Muscle layer of colon (tissue), 2 donors: ENCODE measurements at regions not wholly inside any gene's neighbourhood (a gene's known extent, or its start where the extent isn't known, plus 50 kb on each side); places are given as distances from the start of the nearest gene placed in this dataset.

Source experiments
- H3K27ac ChIP-seq: one replicate; pipeline ENCODE4 v1.7.0; 2013; ENCODE audit warnings: low read depth, mild to moderate bottlenecking, low read length, moderate library complexity
- H3K27me3 ChIP-seq, 2 donors: one replicate each; pipeline ENCODE4 v1.7.0; 2013; ENCODE audit warnings: low read length in 2 of 2, mild to moderate bottlenecking in 2 of 2; ENCODE audit not compliant: insufficient read depth in 2 of 2, control insufficient read depth in 1 of 2
- H3K36me3 ChIP-seq: one replicate; pipeline ENCODE4 v1.7.0; 2013; ENCODE audit warnings: mild to moderate bottlenecking, low read length; ENCODE audit not compliant: insufficient read depth
- H3K4me1 ChIP-seq: one replicate; pipeline ENCODE4 v1.7.0; 2013; ENCODE audit warnings: mild to moderate bottlenecking, low read length; ENCODE audit not compliant: insufficient read depth
- H3K4me3 ChIP-seq, 2 donors: one replicate each; pipeline ENCODE4 v1.7.0; 2013; ENCODE audit warnings: low read length in 2 of 2, low read depth in 1 of 2, mild to moderate bottlenecking in 1 of 2, moderate library complexity in 1 of 2
- H3K9ac ChIP-seq: one replicate; pipeline ENCODE4 v1.7.0; 2013; ENCODE audit warnings: low read length
- H3K9me3 ChIP-seq: one replicate; pipeline ENCODE4 v1.7.0; 2013; ENCODE audit warnings: mild to moderate bottlenecking, low read length
- donor health status: abdominal sarcoma.
- donor health status: Adenocarcinoma of cecum.

- H3K27ac ChIP-seq: no peak overlapping the region
- H3K36me3 ChIP-seq: no peaks in the 10 kb centered on the region
- H3K27me3 ChIP-seq: no peaks in the 10 kb centered on the region
- no peak overlapping the region for H3K9ac ChIP-seq
- H3K4me3 ChIP-seq: no peak overlapping the region
- H3K4me1 ChIP-seq: no peaks in the 10 kb centered on the region
- H3K9me3 ChIP-seq: no peaks in the 10 kb centered on the region
Observed at GRCh38 chr2:147045113-147045512, 799.7 kb upstream of the ACVR2A start.

- H3K9ac ChIP-seq: no peak overlapping the region
- H3K9me3 ChIP-seq: no peaks in the 10 kb centered on the region
- H3K27ac ChIP-seq: no peak overlapping the region
- H3K27me3 ChIP-seq: no peaks in the 10 kb centered on the region
- no peak overlapping the region for H3K4me3 ChIP-seq
- no peaks in the 10 kb centered on the region for H3K36me3 ChIP-seq
- no peaks in the 10 kb centered on the region for H3K4me1 ChIP-seq
Observed at GRCh38 chr2:147041121-147041494, 803.7 kb upstream of the ACVR2A start.

DNA sequence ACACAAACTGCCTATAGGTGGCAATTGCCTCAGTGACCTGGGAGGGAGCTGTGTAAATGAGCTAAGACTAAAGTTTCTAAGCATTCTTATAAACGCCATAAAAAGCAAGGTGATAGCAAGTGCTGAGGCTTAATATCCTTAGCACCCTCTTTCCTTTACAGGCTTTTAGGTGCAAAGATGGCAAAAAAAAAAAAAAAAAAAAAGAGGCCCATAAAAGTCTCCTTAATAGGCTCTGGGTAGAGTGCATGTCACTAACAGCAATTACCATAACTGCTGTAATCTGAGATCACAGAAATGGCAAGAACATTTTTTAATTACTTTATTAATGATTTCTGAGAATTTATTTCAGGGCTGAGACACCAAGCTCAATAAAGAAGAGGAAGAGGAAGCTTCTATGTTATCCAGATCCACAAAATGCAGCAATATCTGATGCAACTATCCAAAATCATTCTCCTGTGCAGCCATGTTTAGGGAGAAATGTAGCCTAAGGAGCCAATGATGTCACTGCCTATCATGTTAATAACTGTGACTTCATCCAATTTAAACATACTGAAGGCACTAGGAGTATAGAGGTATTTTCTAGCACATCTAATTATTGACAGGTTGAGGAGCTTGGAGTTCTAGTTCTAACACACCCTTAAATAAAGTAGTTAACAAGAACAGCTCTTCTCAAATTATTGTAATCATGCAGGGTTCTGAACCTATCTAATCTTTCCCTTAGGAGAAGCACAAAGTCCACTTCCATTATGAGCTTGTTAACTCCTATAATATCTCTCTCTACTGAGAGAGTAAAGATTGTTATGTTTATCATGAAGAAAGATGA lies 804.3 kb upstream of the ACVR2A start:
- Histone ChIP-seq H3K4me1 (no peaks in the 10 kb centered on the region), H3K4me3 (no peak overlapping the region), H3K27me3 (no peaks in the 10 kb centered on the region), H3K9me3 (no peaks in the 10 kb centered on the region), H3K36me3 (no peaks in the 10 kb centered on the region), H3K27ac (no peak overlapping the region), H3K9ac (no peak overlapping the region)

- H3K27ac ChIP-seq: no peak overlapping the region
- no peaks in the 10 kb centered on the region for H3K9me3 ChIP-seq
- no peak overlapping the region for H3K4me3 ChIP-seq
- H3K4me1 ChIP-seq: no peaks in the 10 kb centered on the region
- no peaks in the 10 kb centered on the region for H3K36me3 ChIP-seq
- no peak overlapping the region for H3K9ac ChIP-seq
- H3K27me3 ChIP-seq: no peaks in the 10 kb centered on the region
Observed at GRCh38 chr2:147037048-147037447, 807.8 kb upstream of the ACVR2A start.

GRCh38 chr2:147033044-147033443 lies 811.8 kb upstream of the ACVR2A start:
- no peaks in the 10 kb centered on the region for H3K36me3 ChIP-seq
- H3K9me3 ChIP-seq: no peaks in the 10 kb centered on the region
- H3K27me3 ChIP-seq: no peaks in the 10 kb centered on the region
- no peak overlapping the region for H3K4me3 ChIP-seq
- no peaks in the 10 kb centered on the region for H3K4me1 ChIP-seq
- no peak overlapping the region for H3K9ac ChIP-seq
- H3K27ac ChIP-seq: no peak overlapping the region

GRCh38 chr2:147031897-147032296 lies 812.9 kb upstream of the ACVR2A start:
- Histone ChIP-seq H3K4me3 (no peak overlapping the region), H3K9ac (no peak overlapping the region), H3K4me1 (no peaks in the 10 kb centered on the region), H3K9me3 (no peaks in the 10 kb centered on the region), H3K36me3 (no peaks in the 10 kb centered on the region), H3K27me3 (no peaks in the 10 kb centered on the region), H3K27ac (no peak overlapping the region)

GRCh38 chr2:147030966-147031720 lies 813.7 kb upstream of the ACVR2A start:
- H3K27ac ChIP-seq: no peak overlapping the region
- no peaks in the 10 kb centered on the region for H3K9me3 ChIP-seq
- no peaks in the 10 kb centered on the region for H3K36me3 ChIP-seq
- no peaks in the 10 kb centered on the region for H3K27me3 ChIP-seq
- H3K9ac ChIP-seq: no peak overlapping the region
- no peaks in the 10 kb centered on the region for H3K4me1 ChIP-seq
- H3K4me3 ChIP-seq: no peak overlapping the region

DNA sequence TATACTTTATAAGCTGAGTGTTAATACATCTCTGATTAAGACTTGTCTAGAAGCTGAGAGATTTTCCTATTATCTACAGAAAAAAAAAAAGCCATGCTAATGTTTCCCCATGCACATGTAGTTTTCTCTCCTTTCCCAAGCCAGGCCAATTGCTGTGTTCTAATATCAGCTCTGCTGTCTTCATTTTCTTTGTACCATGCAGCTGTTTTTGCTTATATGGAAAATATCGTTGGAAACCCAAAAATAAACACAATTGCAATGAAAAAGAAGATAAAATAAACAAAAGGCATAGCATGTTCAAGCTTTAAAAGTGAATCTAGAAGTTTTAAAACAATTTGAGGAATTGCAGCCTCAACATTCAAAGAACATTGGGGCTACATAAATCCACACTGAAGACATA lies 817.4 kb upstream of the ACVR2A start:
- Histone ChIP-seq H3K27me3 (no peaks in the 10 kb centered on the region), H3K9ac (no peak overlapping the region), H3K36me3 (no peaks in the 10 kb centered on the region), H3K9me3 (no peaks in the 10 kb centered on the region), H3K4me3 (no peak overlapping the region), H3K4me1 (peaks cover 7% of the 10 kb centered on the region), H3K27ac (no peak overlapping the region)

DNA sequence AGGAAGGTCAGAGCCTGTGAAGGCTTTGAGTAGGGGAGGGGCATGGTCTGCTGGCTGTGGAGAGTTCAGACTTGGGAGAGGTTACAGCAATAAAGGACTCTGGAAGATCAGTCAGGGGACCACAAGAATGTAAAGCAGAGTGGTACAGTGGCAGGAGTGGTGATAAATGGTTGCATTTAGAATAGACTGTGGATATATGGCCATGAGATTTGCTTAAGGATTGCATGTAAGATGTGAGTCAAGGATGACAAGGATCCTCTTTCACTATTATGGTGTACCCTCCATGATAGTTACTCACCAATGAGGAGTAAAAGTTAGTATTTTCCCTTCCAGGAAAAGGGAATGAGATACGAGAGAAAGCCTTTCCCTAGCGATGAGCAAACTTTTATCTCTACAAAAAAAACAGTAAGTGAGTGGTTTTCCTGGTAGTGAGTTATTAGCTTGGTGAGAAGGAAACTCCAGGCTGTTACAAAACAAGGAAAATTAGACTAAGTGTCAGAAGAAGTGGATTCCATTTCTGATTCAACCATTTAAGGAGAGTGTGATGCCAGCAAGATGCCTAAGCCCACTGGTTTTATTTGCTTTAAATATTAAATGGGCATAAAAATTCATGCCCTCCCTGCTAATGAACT lies 818.0 kb upstream of the ACVR2A start:
- no peaks in the 10 kb centered on the region for H3K27me3 ChIP-seq

DNA sequence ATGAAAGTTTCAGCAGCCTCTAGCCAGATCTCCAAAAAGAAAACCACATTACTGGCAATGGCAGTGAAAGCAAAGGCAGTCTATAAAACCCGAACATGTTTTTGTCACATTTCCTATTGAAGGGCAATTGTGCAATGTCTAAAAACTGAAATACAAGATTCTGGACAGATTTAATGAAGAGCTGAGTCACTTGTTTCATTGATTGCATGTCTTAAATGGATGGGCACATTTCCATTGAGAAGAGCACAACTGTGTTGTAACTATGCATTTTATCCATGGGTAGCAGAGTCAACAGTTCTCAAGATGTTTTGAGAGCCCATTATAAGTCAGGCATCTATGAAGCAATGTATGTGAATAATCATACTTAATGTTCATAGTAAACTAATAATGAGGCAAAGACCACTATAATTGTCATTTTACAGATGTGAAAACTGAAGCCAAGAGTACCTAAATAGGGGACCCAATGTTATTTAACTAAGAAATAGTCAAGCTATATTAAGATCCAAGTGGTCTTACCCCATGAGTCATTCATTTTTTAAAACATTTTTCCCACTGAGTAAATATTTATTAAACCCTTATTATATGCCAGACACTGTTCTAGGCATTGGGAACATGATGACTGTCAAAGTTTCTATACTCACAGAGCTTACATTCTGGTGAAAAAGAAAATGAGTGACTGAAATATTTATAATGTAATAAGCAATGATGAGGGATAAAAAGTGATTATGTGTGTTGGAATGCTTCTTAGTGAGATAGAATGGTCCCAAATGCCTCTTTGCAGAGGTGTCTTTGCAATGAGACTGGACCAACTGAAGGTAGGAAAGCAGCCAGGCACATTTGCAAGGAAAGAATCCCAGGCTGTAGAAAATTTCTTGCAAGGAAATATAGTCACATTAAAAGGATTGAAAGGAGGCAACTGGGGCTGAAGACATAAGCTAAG lies 818.9 kb upstream of the ACVR2A start:
- Histone ChIP-seq H3K4me1 (peaks cover 7% of the 10 kb centered on the region), H3K9ac (no peak overlapping the region), H3K27ac (no peak overlapping the region), H3K36me3 (no peaks in the 10 kb centered on the region), H3K9me3 (no peaks in the 10 kb centered on the region), H3K27me3 (no peaks in the 10 kb centered on the region), H3K4me3 (no peak overlapping the region)

More for the DNA sequence above, 818.0 kb upstream of the ACVR2A start:
- H3K9ac ChIP-seq: no peak overlapping the region
- H3K27ac ChIP-seq: no peak overlapping the region
- H3K36me3 ChIP-seq: no peaks in the 10 kb centered on the region
- peaks cover 7% of the 10 kb centered on the region for H3K4me1 ChIP-seq
- H3K4me3 ChIP-seq: no peak overlapping the region
- H3K9me3 ChIP-seq: no peaks in the 10 kb centered on the region

DNA sequence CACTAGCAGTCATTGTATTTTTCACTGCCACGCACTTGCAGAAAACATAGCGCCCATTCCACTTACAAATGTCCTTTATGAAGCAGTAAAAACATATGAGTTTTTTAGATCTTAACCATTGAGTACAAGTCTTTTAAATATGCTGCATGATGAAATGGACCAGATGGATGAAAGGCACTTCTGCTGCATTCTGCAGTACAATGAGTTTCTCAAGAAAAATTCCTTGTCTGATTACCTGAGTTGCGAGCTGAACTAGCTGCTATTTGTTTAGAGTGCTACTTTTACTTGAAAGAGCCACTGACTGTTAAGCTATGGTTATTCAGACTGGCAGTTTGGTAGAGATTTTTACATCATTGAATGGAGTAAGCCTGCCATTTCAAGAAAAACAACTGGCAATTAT lies 825.5 kb upstream of the ACVR2A start:
- H3K36me3 ChIP-seq: no peaks in the 10 kb centered on the region
- H3K9ac ChIP-seq: no peak overlapping the region
- H3K27me3 ChIP-seq: no peaks in the 10 kb centered on the region
- H3K4me1 ChIP-seq: no peaks in the 10 kb centered on the region
- no peaks in the 10 kb centered on the region for H3K9me3 ChIP-seq
- H3K4me3 ChIP-seq: no peak overlapping the region
- H3K27ac ChIP-seq: no peak overlapping the region
